ENCODE measurements at regions not wholly inside any gene's neighbourhood (a gene's known extent, or its start where the extent isn't known, plus 50 kb on each side); places are given as distances from the start of the nearest gene placed in this dataset.

DNA sequence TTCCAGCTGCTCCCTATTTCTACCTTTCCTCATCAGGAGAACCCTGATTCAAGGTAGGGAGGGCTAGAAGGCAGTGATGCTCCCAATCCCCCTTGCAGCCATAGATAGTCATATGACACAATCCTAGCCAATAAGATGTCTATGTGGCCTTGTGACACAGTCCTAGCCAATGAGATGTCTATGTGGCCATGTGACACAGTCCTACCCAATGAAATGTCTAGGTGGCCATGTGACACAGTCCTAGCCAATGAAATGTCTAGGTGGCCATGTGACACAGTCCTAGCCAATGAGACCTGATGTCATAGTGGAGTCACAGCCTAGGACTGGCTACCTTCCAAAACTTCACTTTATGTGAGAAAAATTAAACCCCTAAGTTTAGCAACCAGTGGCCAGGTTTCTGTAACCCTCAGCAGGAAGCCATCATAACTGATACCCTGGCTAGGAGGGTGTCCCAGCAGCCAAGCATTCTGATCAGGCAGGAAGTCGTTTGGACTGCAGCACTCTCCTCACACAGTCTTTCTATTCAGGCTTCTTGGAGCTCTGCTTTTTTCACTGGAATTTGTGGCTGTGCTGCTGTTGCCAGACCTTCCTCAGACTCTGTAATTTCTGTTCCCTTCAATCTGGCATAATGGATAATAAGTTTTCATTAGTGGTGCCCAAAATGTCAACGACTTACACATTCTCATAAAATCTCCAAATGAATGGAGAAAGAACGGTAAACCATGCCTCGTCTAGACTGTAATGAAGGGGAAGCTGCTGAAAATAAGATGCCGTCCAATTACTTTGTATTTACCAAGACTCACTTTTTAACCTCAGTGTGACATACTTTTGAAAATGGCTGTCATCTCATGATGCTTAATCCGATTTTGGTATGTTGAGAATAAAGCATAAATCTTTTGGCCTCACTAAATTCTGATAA is 165.0 kb upstream of the NCKAP5 start:
- Histone ChIP-seq H3K9me3 (ENCODE audit: low read length) (no peaks in the 10 kb centered on the region), H2AFZ (ENCODE audit: low read length) (no peak overlapping the region), H3K4me2 (ENCODE audit: low read length) (no peak overlapping the region), H3K9me2 (ENCODE audit: insufficient read depth, low read length) (no peaks in the 10 kb centered on the region), H3K36me3 (ENCODE audit: insufficient read depth, low read length) (no peaks in the 10 kb centered on the region), H4K20me1 (ENCODE audit: insufficient read depth, low read length) (no peaks in the 10 kb centered on the region), H3K4me3 (ENCODE audit: low read depth, low read length, poor library complexity, severe bottlenecking) (no peak overlapping the region), H3K4me1 (ENCODE audit: insufficient read depth, low read length, poor library complexity, severe bottlenecking) (no peaks in the 10 kb centered on the region), H3K79me2 (ENCODE audit: insufficient read depth, low read depth, low read length) (no peaks in the 10 kb centered on the region), H3K27ac (ENCODE audit: low read depth, low read length, poor library complexity, severe bottlenecking) (no peak overlapping the region)
- no peak for TF ChIP-seq EZH2phosphoT487 (IDR thresholded peaks at IDR 0.05; ENCODE audit: borderline replicate concordance, low read depth, low read length)
- TF ChIP-seq, protein P1, sequence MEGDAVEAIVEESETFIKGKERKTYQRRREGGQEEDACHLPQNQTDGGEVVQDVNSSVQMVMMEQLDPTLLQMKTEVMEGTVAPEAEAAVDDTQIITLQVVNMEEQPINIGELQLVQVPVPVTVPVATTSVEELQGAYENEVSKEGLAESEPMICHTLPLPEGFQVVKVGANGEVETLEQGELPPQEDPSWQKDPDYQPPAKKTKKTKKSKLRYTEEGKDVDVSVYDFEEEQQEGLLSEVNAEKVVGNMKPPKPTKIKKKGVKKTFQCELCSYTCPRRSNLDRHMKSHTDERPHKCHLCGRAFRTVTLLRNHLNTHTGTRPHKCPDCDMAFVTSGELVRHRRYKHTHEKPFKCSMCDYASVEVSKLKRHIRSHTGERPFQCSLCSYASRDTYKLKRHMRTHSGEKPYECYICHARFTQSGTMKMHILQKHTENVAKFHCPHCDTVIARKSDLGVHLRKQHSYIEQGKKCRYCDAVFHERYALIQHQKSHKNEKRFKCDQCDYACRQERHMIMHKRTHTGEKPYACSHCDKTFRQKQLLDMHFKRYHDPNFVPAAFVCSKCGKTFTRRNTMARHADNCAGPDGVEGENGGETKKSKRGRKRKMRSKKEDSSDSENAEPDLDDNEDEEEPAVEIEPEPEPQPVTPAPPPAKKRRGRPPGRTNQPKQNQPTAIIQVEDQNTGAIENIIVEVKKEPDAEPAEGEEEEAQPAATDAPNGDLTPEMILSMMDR (conservative IDR thresholded peaks at IDR 0.05; ENCODE audit: low read length), result no peak
- DNase-seq (ENCODE audit: low spot score), result no peak
- POLR2A ChIA-PET, result no interaction called here
- CTCF ChIA-PET (ENCODE audit: unreplicated experiment), result no interaction called here
- no TSS peak for BruUV-seq (replicated peaks)
- intact Hi-C loops (cut with micrococcal nuclease; ENCODE audit: unreplicated experiment), result no loop called here

DNA sequence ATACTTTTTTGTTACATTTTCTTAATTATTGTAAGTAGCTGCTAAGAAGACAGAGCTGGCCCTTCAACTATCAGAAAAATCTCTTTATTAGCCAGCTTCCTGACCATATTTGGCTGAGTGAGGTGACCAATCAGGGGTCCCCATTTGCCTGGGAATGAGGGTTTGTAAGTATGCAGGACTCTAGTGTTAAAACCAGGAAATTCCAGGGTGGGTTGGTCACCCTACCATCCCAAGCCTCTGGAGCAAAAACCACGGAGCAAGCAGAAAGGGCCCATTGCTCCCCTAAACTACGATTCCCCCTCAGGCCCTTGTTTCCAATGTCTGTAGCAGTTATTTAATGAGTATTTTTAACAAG is 165.6 kb upstream of the NCKAP5 start:
- H3K9me2 ChIP-seq (ENCODE audit: insufficient read depth, low read length), result no peaks in the 10 kb centered on the region
- intact Hi-C loops (cut with micrococcal nuclease; ENCODE audit: unreplicated experiment), result no loop called here
- TF ChIP-seq, protein P1 (conservative IDR thresholded peaks at IDR 0.05; ENCODE audit: low read length), result no peak
- no peak for TF ChIP-seq EZH2phosphoT487 (IDR thresholded peaks at IDR 0.05; ENCODE audit: borderline replicate concordance, low read depth, low read length)
- ChIA-PET CTCF (ENCODE audit: unreplicated experiment) (no interaction called here), POLR2A (no interaction called here)
- DNase-seq (ENCODE audit: low spot score), result no peak
- H3K79me2 ChIP-seq (ENCODE audit: insufficient read depth, low read depth, low read length), result no peaks in the 10 kb centered on the region
- no TSS peak for BruUV-seq (replicated peaks)
- H4K20me1 ChIP-seq (ENCODE audit: insufficient read depth, low read length), result no peaks in the 10 kb centered on the region
- no peak overlapping the region for H3K4me3 ChIP-seq (ENCODE audit: low read depth, low read length, poor library complexity, severe bottlenecking)
- H3K36me3 ChIP-seq (ENCODE audit: insufficient read depth, low read length), result no peaks in the 10 kb centered on the region
- no peaks in the 10 kb centered on the region for H3K9me3 ChIP-seq (ENCODE audit: low read length)
- no peak overlapping the region for H3K27ac ChIP-seq (ENCODE audit: low read depth, low read length, poor library complexity, severe bottlenecking)
- no peak overlapping the region for H2AFZ ChIP-seq (ENCODE audit: low read length)
- H3K4me1 ChIP-seq (ENCODE audit: insufficient read depth, low read length, poor library complexity, severe bottlenecking), result no peaks in the 10 kb centered on the region
- H3K4me2 ChIP-seq (ENCODE audit: low read length), result no peak overlapping the region

DNA sequence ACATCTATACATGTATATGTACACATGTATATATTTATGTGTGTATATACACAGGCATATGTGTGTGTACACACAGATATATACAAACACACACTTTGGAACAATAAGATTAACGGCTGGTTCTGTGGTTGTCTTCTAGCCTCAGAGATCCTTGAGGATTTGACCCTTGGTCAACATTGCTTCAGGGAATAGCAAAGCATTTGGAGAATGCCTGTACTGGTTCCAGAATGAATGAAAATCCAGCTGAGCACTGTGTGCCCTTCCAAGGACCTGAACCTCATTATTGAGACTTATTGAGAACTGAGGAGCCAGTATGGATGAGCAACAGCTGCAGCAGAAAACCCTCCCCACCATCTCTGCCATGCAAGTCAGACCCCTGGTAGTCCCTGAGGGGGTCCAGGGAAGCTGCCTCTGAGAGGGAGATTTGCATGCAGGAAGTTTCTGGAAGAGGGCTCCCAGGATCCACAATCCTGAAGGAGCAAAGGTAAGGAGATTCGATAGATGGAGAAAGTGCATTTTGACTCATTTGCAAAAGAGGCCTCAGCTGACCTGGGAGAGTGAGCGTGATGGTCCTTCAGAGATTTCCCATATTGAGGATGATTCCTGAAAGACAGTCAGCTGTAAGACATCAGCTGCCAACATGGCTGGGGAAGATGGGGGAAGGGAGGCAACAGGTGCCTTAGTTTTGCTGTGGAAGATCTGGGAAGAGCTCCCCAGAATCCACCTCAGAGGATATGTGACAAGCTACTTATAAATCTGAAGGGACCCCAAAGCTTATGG is 166.6 kb upstream of the NCKAP5 start:
- H4K20me1 ChIP-seq (ENCODE audit: insufficient read depth, low read length), result no peaks in the 10 kb centered on the region
- no peak for DNase-seq (ENCODE audit: low spot score)
- H3K9me2 ChIP-seq (ENCODE audit: insufficient read depth, low read length), result no peaks in the 10 kb centered on the region
- no peak overlapping the region for H3K4me3 ChIP-seq (ENCODE audit: low read depth, low read length, poor library complexity, severe bottlenecking)
- no peak overlapping the region for H2AFZ ChIP-seq (ENCODE audit: low read length)
- CTCF ChIA-PET (ENCODE audit: unreplicated experiment), result no interaction called here
- H3K27ac ChIP-seq (ENCODE audit: low read depth, low read length, poor library complexity, severe bottlenecking), result no peak overlapping the region
- POLR2A ChIA-PET, result no interaction called here
- no peaks in the 10 kb centered on the region for H3K9me3 ChIP-seq (ENCODE audit: low read length)
- H3K4me2 ChIP-seq (ENCODE audit: low read length), result no peak overlapping the region
- BruUV-seq (replicated peaks), result no TSS peak
- no peaks in the 10 kb centered on the region for H3K4me1 ChIP-seq (ENCODE audit: insufficient read depth, low read length, poor library complexity, severe bottlenecking)
- H3K36me3 ChIP-seq (ENCODE audit: insufficient read depth, low read length), result no peaks in the 10 kb centered on the region
- intact Hi-C loops (cut with micrococcal nuclease; ENCODE audit: unreplicated experiment), result no loop called here
- TF ChIP-seq, protein P1 (conservative IDR thresholded peaks at IDR 0.05; ENCODE audit: low read length), result no peak
- TF ChIP-seq EZH2phosphoT487 (IDR thresholded peaks at IDR 0.05; ENCODE audit: borderline replicate concordance, low read depth, low read length), result no peak
- H3K79me2 ChIP-seq (ENCODE audit: insufficient read depth, low read depth, low read length), result no peaks in the 10 kb centered on the region
